D721Med (cell line): ENCODE measurements at regions not wholly inside any gene's neighbourhood (a gene's known extent, or its start where the extent isn't known, plus 50 kb on each side); places are given as distances from the start of the nearest gene placed in this dataset.

Experiments
- DNase-seq: peaks from one replicate; pipeline ENCODE4 v3.0.0; 2011; ENCODE audit warnings: low spot score; ENCODE audit not compliant: insufficient read length
- FAIRE-seq: peaks from 2 replicates; lab custom pipeline; 2011; peaks lifted over from hg19 to GRCh38; lab: Jason Lieb, UNC
- TF ChIP-seq, protein P1 (sequence below): IDR thresholded peaks from 2 replicates; pipeline ENCODE4 v1.5.1; 2012; ENCODE audit warnings: mild to moderate bottlenecking, control low read depth; ENCODE audit not compliant: insufficient read depth; ENCODE audit errors: missing control alignments

DNA sequence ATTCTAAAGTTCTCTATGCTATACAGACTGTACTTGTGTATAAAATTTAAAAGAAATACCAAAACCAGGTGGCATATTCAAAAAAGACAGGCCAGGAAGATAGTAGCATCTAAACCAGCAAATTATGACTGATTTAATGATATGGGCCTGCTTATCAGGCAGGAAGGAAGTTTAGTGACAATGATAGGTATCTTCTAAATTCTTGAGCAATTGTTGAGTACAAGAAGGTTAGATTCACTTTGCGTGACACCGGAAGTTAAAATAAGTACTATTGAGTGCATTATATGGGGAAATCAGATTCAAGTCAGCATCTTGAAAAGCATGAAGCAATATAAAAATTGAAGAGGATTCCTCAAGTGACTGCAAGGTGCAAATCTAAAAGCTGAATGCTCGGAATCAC, 186.8 kb upstream of the RGS18 start:
- TF ChIP-seq, protein P1, sequence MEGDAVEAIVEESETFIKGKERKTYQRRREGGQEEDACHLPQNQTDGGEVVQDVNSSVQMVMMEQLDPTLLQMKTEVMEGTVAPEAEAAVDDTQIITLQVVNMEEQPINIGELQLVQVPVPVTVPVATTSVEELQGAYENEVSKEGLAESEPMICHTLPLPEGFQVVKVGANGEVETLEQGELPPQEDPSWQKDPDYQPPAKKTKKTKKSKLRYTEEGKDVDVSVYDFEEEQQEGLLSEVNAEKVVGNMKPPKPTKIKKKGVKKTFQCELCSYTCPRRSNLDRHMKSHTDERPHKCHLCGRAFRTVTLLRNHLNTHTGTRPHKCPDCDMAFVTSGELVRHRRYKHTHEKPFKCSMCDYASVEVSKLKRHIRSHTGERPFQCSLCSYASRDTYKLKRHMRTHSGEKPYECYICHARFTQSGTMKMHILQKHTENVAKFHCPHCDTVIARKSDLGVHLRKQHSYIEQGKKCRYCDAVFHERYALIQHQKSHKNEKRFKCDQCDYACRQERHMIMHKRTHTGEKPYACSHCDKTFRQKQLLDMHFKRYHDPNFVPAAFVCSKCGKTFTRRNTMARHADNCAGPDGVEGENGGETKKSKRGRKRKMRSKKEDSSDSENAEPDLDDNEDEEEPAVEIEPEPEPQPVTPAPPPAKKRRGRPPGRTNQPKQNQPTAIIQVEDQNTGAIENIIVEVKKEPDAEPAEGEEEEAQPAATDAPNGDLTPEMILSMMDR, result no peak
- DNase-seq, result no peak
- no peak for FAIRE-seq

DNA sequence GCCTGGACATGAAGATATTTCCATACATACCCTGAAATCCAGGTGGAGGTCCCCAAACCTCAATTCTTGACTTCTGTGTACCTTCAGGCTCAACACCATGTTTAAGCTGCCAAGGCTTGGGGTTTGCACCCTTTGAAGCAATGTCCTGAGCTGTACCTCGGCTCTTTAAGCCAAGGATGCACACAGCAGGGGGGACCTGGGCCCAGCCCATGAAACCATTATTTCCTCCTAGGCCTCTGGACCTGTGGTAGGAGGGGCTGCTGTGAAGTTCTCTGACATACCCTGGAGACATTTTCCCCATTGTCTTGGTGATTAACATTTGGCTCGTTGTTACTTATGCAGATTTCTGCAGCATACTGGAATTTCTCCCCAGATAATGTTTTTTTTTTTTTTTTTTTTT, 184.3 kb upstream of the RGS18 start:
- TF ChIP-seq, protein P1, result no peak
- no peak for FAIRE-seq

DNA sequence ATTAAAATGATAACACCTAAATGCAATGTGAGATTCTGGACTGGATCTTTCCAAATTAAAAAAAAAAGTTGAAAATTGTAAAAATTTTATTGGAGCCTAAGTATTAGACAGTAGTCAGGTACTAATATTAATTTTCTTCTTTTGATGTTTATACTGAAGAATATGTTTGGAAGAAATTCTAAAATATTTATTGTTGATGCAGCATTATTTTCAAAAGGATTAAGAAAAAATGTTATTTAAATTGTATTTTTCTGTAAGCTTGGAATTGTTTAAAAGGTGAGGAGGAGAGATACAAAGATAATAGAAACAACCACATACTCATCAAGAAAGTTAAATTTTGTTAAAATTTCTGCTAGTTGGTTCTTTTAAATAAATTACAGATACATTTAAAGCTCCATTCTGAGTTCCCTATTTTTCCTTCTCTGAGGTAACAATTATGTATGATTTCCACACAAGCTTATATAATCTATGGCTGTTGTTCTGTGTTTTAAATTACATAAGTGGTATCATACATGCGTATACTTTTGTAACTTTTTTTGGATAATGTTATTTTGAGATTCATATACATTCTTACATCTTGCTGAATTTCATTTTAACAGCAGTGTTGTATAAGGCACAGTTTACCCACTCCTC, 180.3 kb upstream of the RGS18 start:
- DNase-seq, result no peak
- TF ChIP-seq, protein P1, result no peak
- no peak for FAIRE-seq

More for the DNA sequence above, 184.3 kb upstream of the RGS18 start:
- no peak for DNase-seq

- no peak for FAIRE-seq
- no peak for DNase-seq
- TF ChIP-seq, protein P1, result no peak
Measured at GRCh38 chr1:191984856-191985255, 173.4 kb upstream of the RGS18 start.

DNA sequence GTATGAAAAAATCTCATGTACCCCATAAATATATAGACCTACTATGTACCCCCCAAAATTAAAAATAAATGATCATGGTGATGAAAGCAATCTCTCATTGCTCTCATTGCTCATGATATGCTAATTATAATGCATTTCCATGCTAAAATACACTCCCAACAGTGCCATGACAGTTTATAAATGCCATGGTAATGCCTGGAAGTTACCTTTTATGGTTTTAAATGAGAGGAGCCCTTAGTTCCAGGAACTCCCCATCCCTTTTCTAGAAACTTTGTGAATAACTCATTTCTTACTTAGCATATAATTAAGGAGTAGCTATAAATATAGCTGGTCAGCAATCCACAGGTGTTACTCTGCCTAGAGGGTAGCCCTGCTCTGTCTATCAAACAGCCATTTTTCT, 166.1 kb upstream of the RGS18 start:
- FAIRE-seq, result no peak
- DNase-seq, result no peak
- TF ChIP-seq, protein P1, result no peak

GRCh38 chr1:191993549-191993948, 164.7 kb upstream of the RGS18 start:
- TF ChIP-seq, protein P1, result peak; percentile 70
- DNase-seq (no peak), FAIRE-seq (peak; percentile 64)

DNA sequence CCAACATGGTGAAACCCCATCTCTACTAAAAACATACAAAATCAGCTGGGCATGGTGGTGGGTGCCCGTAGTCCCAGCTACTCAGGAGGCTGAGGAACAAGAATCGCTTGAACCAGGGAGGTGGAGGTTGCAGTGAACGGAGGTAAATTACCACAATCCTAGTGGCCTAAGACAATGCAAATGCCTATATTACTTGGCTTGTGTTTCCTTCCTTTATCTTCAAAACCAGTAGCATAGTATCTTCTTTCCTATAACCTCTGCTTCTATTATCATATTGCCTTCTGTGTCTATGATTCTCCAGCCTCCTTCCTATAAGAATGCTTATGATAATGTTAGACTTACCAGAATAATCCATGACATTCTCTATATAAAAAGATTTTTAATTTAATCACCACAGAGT, 156.2 kb upstream of the RGS18 start:
- no peak for FAIRE-seq
- TF ChIP-seq, protein P1, result no peak
- DNase-seq, result no peak
